Spleen (tissue), 7 donors: ENCODE measurements at regions not wholly inside any gene's neighbourhood (a gene's known extent, or its start where the extent isn't known, plus 50 kb on each side); places are given as distances from the start of the nearest gene placed in this dataset.

Source experiments
- POLR2A ChIP-seq, 3 donors: fragments of 450-650 bp; IDR thresholded peaks; one replicate each; pipeline ENCODE4 v1.5.1; 2017; ENCODE audit warnings: antibody characterized with exemption in 3 of 3, mild to moderate bottlenecking in 1 of 3
- POLR2AphosphoS5 ChIP-seq, 3 donors: sonication (generic); formaldehyde crosslinking; IDR thresholded peaks; one replicate each; pipeline ENCODE4 v1.5.1; 2017; ENCODE audit warnings: antibody characterized with exemption in 3 of 3
- TF ChIP-seq, protein P1 (sequence below), 11 experiments: fragments of 200-600 bp in 7 of 11; fragments of 450-650 bp in 4 of 11; sonication (generic) in 4 of 11; IDR thresholded peaks in 8 of 11; conservative IDR thresholded peaks in 3 of 11; 1 replicate in 7 of 11; 2 replicates in 4 of 11; pipeline versions ENCODE4 v1.4.0 to v1.8.0; 2016 to 2021; ENCODE audit warnings: antibody characterized with exemption in 11 of 11, inconsistent platforms in 4 of 11, mild to moderate bottlenecking in 1 of 11
- donor health status: DM: no; HTN: no; CAD: no; lungs with moderate emphysema.
- donor health status: DM: no; HTN: no; CAD: no.
- donor health status: DM: no; HTN: no; CAD: no.

DNA sequence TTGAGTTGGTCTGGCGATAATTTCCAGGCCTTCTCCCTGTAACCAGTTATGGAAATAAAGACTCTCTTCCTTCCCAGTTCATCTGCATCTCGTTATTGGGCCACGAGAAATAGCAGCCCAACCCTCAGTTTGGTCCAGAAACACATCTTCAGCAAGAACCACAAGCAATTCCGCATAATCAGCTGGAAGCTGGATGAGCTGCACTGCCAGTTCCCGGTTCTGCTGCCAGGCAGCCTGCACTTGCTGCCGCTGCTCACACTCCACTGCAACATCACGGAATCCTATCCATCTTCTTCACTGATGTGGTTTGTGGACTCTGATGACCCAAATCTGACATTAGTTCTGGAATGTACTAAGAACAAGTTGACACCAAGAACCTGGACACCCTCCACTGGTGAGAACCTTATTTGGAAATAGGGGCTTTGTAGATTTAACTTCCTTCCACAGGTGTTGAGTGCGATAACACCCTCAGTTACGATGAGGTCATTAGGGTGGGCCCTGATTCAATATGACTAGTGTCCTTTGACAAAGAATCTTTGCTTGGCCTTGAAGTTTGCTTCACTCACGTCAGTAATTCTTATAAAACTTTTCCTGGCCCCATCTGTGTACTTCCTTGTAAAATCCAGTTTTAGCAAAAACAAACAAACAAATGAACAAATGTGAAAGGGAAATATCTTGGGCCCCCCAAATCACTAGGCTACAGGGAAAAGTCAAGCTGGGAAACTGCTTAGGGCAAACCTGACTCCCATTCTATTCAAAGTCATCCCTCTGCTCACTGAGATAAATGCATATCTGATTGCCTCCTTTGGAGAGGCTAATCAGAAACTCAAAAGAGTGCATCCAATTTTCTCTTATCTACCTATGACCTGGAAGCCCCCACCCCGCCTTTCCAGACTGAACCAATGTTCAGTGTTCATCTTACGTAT is 221.9 kb upstream of the PROK2 start:
- TF ChIP-seq, protein P1, sequence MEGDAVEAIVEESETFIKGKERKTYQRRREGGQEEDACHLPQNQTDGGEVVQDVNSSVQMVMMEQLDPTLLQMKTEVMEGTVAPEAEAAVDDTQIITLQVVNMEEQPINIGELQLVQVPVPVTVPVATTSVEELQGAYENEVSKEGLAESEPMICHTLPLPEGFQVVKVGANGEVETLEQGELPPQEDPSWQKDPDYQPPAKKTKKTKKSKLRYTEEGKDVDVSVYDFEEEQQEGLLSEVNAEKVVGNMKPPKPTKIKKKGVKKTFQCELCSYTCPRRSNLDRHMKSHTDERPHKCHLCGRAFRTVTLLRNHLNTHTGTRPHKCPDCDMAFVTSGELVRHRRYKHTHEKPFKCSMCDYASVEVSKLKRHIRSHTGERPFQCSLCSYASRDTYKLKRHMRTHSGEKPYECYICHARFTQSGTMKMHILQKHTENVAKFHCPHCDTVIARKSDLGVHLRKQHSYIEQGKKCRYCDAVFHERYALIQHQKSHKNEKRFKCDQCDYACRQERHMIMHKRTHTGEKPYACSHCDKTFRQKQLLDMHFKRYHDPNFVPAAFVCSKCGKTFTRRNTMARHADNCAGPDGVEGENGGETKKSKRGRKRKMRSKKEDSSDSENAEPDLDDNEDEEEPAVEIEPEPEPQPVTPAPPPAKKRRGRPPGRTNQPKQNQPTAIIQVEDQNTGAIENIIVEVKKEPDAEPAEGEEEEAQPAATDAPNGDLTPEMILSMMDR (IDR thresholded peaks at IDR 0.05 in 8 of 11, conservative IDR thresholded peaks at IDR 0.05 in 3 of 11): no peak
- TF ChIP-seq POLR2AphosphoS5 (IDR thresholded peaks at IDR 0.05) (no peak), POLR2A (IDR thresholded peaks at IDR 0.05) (no peak)
